Adrenal gland (tissue), 9 donors: ENCODE measurements at regions not wholly inside any gene's neighbourhood (a gene's known extent, or its start where the extent isn't known, plus 50 kb on each side); places are given as distances from the start of the nearest gene placed in this dataset.

ENCODE experiments used
- DNase-seq, 7 donors: peaks; one replicate each; pipeline ENCODE4 v3.0.0-alpha.2; 2019 to 2020
- H3K27ac ChIP-seq, 5 donors: fragments of 200-600 bp; sonication (generic) in 4 of 5; 1 replicate in 3 of 5; 2 replicates in 2 of 5; pipeline versions ENCODE4 v1.5.1 to v1.8.0; 2016 to 2020; ENCODE audit warnings: mild to moderate bottlenecking in 1 of 5
- H3K27me3 ChIP-seq: fragments of 200-600 bp; 2 replicates; pipeline ENCODE4 v1.8.0; 2021
- H3K36me3 ChIP-seq, 2 donors: fragments of 200-600 bp; replicated peaks in 1 of 2; 1 replicate in 1 of 2; 2 replicates in 1 of 2; pipeline versions ENCODE4 v1.5.1 to v1.8.0; 2018 to 2022
- H3K4me1 ChIP-seq, 2 donors: fragments of 200-600 bp; replicated peaks in 1 of 2; 1 replicate in 1 of 2; 2 replicates in 1 of 2; pipeline versions ENCODE4 v1.5.1 to v1.8.0; 2018 to 2021
- H3K4me3 ChIP-seq, 4 donors: fragments of 200-600 bp; sonication (generic) in 3 of 4; one replicate each; pipeline ENCODE4 v1.5.1; 2016 to 2018
- H3K9me3 ChIP-seq, 3 donors: fragments of 200-600 bp; sonication (generic) in 1 of 3; replicated peaks in 1 of 3; 1 replicate in 2 of 3; 2 replicates in 1 of 3; pipeline versions ENCODE4 v1.5.1 to v1.8.0; 2016 to 2021
- POLR2A ChIP-seq, 2 donors: fragments of 450-650 bp; IDR thresholded peaks; one replicate each; pipeline ENCODE4 v1.6.1; 2017; ENCODE audit warnings: antibody characterized with exemption in 2 of 2, mild to moderate bottlenecking in 2 of 2, moderate library complexity in 1 of 2
- WGBS, 4 donors: extraction: QIAGEN DNeasy Blood & Tissue Kit in 2 of 4; methylation state at CpG; one replicate each; pipeline versions ENCODE4 v1.1.5 to v1.1.7; 2013 to 2017; 5-methylcytosine and 5-hydroxymethylcytosine counted together
- intact Hi-C, 2 donors: fragments of 100-400 bp; cut with DNase I; formaldehyde crosslinking; loops; one replicate each; pipeline versions ENCODE4 v1.14.1 to v1.15.0; 2022 to 2023
- TF ChIP-seq, protein P1 (sequence below), 6 experiments: fragments of 450-650 bp in 4 of 6; fragments of 200-600 bp in 2 of 6; sonication (generic) in 1 of 6; IDR thresholded peaks; 1 replicate in 5 of 6; 2 replicates in 1 of 6; pipeline versions ENCODE4 v1.5.1 to v1.8.0; 2016 to 2021; ENCODE audit warnings: antibody characterized with exemption in 6 of 6, mild to moderate bottlenecking in 2 of 6, moderate library complexity in 1 of 6
- donor health status: healthy with polysubstance abuse.
- donor health status: Bipolar disorder and iron deficiency.
- donor health status: DM: yes; HTN: yes; CAD: no.
- donor health status: DM: no; HTN: no; CAD: no.
- donor health status: DM: no; HTN: no; CAD: no.

DNA sequence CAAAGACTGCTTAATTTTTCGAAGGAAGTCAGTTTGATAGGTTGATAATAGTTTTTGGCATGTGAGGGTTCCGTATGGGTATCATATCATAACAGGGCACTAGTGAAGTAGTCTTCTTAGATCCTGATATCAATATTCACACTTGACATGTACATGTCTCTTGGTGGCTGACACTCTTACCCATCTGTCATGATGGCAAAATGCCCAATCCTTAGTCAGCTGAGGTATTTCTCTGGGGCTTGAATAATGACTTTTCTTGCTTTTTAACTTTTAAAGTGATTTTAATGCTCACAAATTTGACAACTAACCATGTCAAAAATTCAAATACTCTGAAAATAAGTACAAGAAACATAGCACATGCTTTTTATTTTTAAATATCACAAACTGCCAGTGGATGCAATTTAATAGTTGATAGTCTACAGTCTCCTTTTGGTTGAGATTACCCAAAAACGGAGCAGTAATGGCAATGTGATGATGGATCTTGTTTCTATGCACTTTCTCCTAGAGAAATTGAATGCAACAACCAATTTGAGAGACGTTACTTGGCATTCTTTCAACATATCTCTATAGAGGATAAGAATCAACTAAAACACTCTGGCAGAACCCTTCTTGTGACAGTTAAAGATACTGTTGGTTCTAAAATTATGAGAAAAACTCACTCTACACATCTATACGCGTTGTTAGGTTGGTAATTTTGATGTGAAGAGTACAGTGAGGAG is 552.9 kb upstream of the PABPC4L start:
- H3K4me3 ChIP-seq: no peak overlapping the region
- no peak overlapping the region for H3K27ac ChIP-seq
- no peaks in the 10 kb centered on the region for H3K4me1 ChIP-seq
- DNase-seq: no peak
- no peaks in the 10 kb centered on the region for H3K27me3 ChIP-seq
- intact Hi-C loops: no loop called here
- no peaks in the 10 kb centered on the region for H3K9me3 ChIP-seq
- TF ChIP-seq, protein P1, sequence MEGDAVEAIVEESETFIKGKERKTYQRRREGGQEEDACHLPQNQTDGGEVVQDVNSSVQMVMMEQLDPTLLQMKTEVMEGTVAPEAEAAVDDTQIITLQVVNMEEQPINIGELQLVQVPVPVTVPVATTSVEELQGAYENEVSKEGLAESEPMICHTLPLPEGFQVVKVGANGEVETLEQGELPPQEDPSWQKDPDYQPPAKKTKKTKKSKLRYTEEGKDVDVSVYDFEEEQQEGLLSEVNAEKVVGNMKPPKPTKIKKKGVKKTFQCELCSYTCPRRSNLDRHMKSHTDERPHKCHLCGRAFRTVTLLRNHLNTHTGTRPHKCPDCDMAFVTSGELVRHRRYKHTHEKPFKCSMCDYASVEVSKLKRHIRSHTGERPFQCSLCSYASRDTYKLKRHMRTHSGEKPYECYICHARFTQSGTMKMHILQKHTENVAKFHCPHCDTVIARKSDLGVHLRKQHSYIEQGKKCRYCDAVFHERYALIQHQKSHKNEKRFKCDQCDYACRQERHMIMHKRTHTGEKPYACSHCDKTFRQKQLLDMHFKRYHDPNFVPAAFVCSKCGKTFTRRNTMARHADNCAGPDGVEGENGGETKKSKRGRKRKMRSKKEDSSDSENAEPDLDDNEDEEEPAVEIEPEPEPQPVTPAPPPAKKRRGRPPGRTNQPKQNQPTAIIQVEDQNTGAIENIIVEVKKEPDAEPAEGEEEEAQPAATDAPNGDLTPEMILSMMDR (IDR thresholded peaks at IDR 0.05): no peak
- TF ChIP-seq POLR2A (IDR thresholded peaks at IDR 0.05): no peak
- 63 to 68% (median 67%) methylated on average over 6 of the region's 6 CpGs for WGBS, 4 donors
- H3K36me3 ChIP-seq: no peaks in the 10 kb centered on the region

DNA sequence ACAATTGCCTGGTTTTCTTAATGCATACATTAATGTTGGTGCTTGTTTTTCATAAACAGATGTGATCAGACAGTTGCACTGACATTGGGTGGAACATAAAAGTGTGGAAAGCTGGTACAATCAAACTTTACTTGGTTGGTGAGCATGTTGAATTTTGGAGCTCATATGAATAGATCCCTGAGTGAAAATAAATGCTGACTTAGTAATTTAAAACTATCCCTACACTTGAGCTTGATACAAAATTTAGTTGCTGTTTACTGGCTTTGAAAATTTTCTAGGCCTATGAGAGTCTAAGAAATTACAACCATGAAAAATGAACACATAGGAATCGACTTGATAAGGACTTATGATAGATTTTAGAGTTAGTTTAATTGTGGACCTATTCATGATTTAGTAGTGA is 551.8 kb upstream of the PABPC4L start:
- no peaks in the 10 kb centered on the region for H3K9me3 ChIP-seq
- 67 to 86% (median 69%) methylated on average over 1 of the region's 1 CpG for WGBS, 4 donors
- no peak overlapping the region for H3K4me3 ChIP-seq
- no peaks in the 10 kb centered on the region for H3K4me1 ChIP-seq
- TF ChIP-seq, protein P1 (IDR thresholded peaks at IDR 0.05): no peak
- no peak for TF ChIP-seq POLR2A (IDR thresholded peaks at IDR 0.05)
- H3K36me3 ChIP-seq: no peaks in the 10 kb centered on the region
- no peak overlapping the region for H3K27ac ChIP-seq
- DNase-seq: no peak
- intact Hi-C loops: no loop called here
- no peaks in the 10 kb centered on the region for H3K27me3 ChIP-seq

DNA sequence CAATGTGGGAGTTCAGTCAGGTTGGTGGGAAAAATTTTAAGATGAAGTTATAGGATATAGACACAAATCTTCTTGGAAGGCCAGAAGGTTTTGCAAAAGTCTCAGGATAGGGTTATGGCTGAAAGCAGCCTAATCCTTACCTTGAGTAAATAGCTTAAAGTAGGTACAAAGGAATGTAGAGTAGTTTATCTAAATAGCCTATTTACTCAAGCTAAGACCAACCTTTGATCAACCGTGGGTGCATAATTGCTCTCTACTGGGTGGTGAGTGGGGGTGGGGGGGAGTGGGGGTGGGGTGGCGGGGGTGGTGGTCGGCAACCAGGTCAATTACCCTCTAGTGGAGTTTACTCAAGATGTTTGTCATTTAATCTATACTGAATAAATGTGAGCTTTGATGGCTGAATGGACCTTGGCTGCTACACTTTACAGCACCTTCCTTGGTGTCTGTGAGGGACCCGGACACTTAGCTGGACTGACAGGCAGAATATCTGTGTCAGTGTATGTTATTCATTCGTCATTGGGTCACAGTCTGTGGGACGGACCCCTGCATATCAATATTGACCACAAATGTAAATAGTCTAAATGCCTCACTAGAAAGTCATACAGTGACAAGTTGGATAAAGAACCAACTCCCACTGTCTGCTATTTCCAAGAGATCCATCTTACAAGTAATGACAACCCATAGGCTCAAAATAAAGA is 545.7 kb upstream of the PABPC4L start:
- Histone ChIP-seq H3K36me3 (no peaks in the 10 kb centered on the region), H3K4me3 (no peak overlapping the region), H3K4me1 (no peaks in the 10 kb centered on the region), H3K9me3 (no peaks in the 10 kb centered on the region), H3K27me3 (no peaks in the 10 kb centered on the region), H3K27ac (no peak overlapping the region)
- TF ChIP-seq POLR2A (IDR thresholded peaks at IDR 0.05): no peak
- TF ChIP-seq, protein P1 (IDR thresholded peaks at IDR 0.05): no peak
- intact Hi-C loops: no loop called here
- 44 to 62% (median 57%) methylated on average over 5 to 6 of the region's 6 CpGs for WGBS, 4 donors
- no peak for DNase-seq

DNA sequence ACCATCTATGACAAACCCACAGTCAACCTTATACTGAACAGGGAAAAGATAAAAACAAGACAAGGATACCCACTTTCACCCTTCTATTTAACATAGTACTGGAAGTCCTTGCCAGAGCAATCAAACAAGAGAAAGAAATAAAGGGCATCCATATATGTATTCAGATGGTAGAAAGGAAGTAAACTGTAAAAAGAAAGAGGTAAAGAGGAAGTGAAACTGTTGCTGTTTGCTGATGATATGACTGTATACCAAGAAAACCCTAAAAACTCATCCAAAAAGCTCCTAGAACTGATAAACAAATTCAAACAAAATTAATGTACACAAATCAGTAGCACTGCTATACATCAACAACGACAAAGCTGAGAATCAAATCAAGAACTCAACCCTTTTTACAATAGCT is 538.7 kb upstream of the PABPC4L start:
- Histone ChIP-seq H3K4me1 (no peaks in the 10 kb centered on the region), H3K36me3 (no peaks in the 10 kb centered on the region), H3K4me3 (no peak overlapping the region), H3K9me3 (no peaks in the 10 kb centered on the region), H3K27ac (no peak overlapping the region), H3K27me3 (no peaks in the 10 kb centered on the region)
- DNase-seq: no peak
- 76 to 85% (median 82%) methylated on average over 1 of the region's 1 CpG for WGBS, 4 donors
- intact Hi-C loops: no loop called here
- TF ChIP-seq POLR2A (IDR thresholded peaks at IDR 0.05): no peak
- TF ChIP-seq, protein P1 (IDR thresholded peaks at IDR 0.05): no peak
